HCT116 (cell line): ENCODE measurements at regions not wholly inside any gene's neighbourhood (a gene's known extent, or its start where the extent isn't known, plus 50 kb on each side); places are given as distances from the start of the nearest gene placed in this dataset.

Experiments used
- ATAC-seq: fragments of 200-7000 bp; cut with Tn5 transposase; 2 replicates; pipeline ENCODE4 v1.9.1; 2020; ENCODE audit warnings: mild to moderate bottlenecking, moderate library complexity
- BruUV-seq: library from RNA; stranded (reverse); fragments of 400-500 nt; replicated peaks from 2 replicates; lab custom pipeline; 2021; lab: Mats Ljungman, UMichigan
- CTCF ChIA-PET: fragments of 300-600 bp; sonication (Branson Sonifier 250); formaldehyde crosslinking; loops from one replicate; lab custom pipeline; 2021; ENCODE audit warnings: antibody characterized with exemption; lab: Charles Lee
- POLR2A ChIA-PET: fragments of 300-600, 350-600 bp; sonication (Branson Sonifier 250); formaldehyde crosslinking; loops from one replicate; lab custom pipeline; 2021; ENCODE audit warnings: antibody characterized with exemption; lab: Charles Lee
- RAD21 ChIA-PET, 2 experiments: fragments of 300-600 bp; sonication (Branson Sonifier 250); formaldehyde crosslinking; loops; one replicate each; lab custom pipeline; 2023; ENCODE audit warnings: low total read pairs in 2 of 2; ENCODE audit not compliant: uncharacterized antibody in 2 of 2, unreplicated experiment in 2 of 2, low non-redundant PET in 1 of 2; lab: Charles Lee
- DNase-seq: peaks from one replicate; pipeline ENCODE4 v3.0.0-alpha.2; 2010; ENCODE audit warnings: low read depth, low spot score
- H2AFZ ChIP-seq: fragments of 200-600 bp; shearing (Covaris generic), sonication (generic); 2 replicates; pipeline ENCODE4 v1.6.1; 2017; ENCODE audit warnings: low read depth, mixed run types, mixed read lengths, antibody characterized with exemption, low read length; ENCODE audit not compliant: poor library complexity, severe bottlenecking
- H3K27ac ChIP-seq: 2 replicates; pipeline ENCODE4 v1.5.1; 2012; ENCODE audit warnings: low read depth, low read length
- H3K27me3 ChIP-seq: fragments of 200-600 bp; sonication (generic); 2 replicates; pipeline ENCODE4 v1.6.1; 2016; ENCODE audit warnings: mixed run types, low read length, mixed read lengths; ENCODE audit not compliant: insufficient read depth
- H3K36me3 ChIP-seq, 2 experiments: fragments of 200-500 bp in 1 of 2; fragments of 200-600 bp in 1 of 2; sonication (Bioruptor generic) in 1 of 2; sonication (generic) in 1 of 2; 2 replicates each; pipeline versions ENCODE4 v1.5.1 to v1.6.1; 2014 to 2016; ENCODE audit warnings: low read length in 2 of 2, inconsistent platforms in 1 of 2, mixed read lengths in 1 of 2, mixed run types in 1 of 2; ENCODE audit not compliant: insufficient read depth in 2 of 2, control insufficient read depth in 1 of 2
- H3K4me1 ChIP-seq, 2 experiments: fragments of 200-600 bp in 1 of 2; sonication (generic) in 1 of 2; 2 replicates each; pipeline versions ENCODE4 v1.5.1 to v1.6.1; 2012 to 2017; ENCODE audit warnings: low read length in 2 of 2, inconsistent platforms in 1 of 2, mild to moderate bottlenecking in 1 of 2, mixed read lengths in 1 of 2, mixed run types in 1 of 2, moderate library complexity in 1 of 2; ENCODE audit not compliant: insufficient read depth in 2 of 2, control insufficient read depth in 1 of 2
- H3K4me2 ChIP-seq: fragments of 200-600 bp; sonication (generic); 2 replicates; pipeline ENCODE4 v1.6.1; 2017; ENCODE audit warnings: mixed run types, low read length, mixed read lengths
- H3K4me3 ChIP-seq, 2 experiments: fragments of 200-600 bp in 1 of 2; sonication (generic) in 1 of 2; replicated peaks in 1 of 2; 2 replicates each; pipeline ENCODE4 v1.5.1; 2011 to 2016; ENCODE audit warnings: low read length in 2 of 2, control low read depth in 1 of 2, low read depth in 1 of 2, mild to moderate bottlenecking in 1 of 2, mixed read lengths in 1 of 2, mixed run types in 1 of 2
- H3K79me2 ChIP-seq: fragments of 200-600 bp; sonication (generic); 2 replicates; pipeline ENCODE4 v1.6.1; 2017; ENCODE audit warnings: mild to moderate bottlenecking, mixed run types, low read length, moderate library complexity, mixed read lengths; ENCODE audit not compliant: insufficient read depth
- H3K9ac ChIP-seq: fragments of 200-600 bp; sonication (generic); 2 replicates; pipeline ENCODE4 v1.6.1; 2016; ENCODE audit warnings: low read length, mixed read lengths
- H3K9me2 ChIP-seq: fragments of 200-600 bp; sonication (generic), shearing (Covaris generic); 2 replicates; pipeline ENCODE4 v1.6.1; 2017; ENCODE audit warnings: mixed run types, mild to moderate bottlenecking, moderate library complexity; ENCODE audit not compliant: insufficient read depth
- H3K9me3 ChIP-seq, 2 experiments: fragments of 200-500 bp in 1 of 2; fragments of 200-600 bp in 1 of 2; sonication (Bioruptor generic) in 1 of 2; sonication (generic) in 1 of 2; 2 replicates each; pipeline ENCODE4 v1.6.1; 2014 to 2017; ENCODE audit warnings: low read length in 2 of 2, mixed read lengths in 2 of 2, inconsistent platforms in 1 of 2, low read depth in 1 of 2, mild to moderate bottlenecking in 1 of 2, mixed run types in 1 of 2, moderate library complexity in 1 of 2; ENCODE audit not compliant: control insufficient read depth in 1 of 2, insufficient read depth in 1 of 2
- H4K20me1 ChIP-seq: fragments of 200-600 bp; sonication (generic), shearing (Covaris generic); 2 replicates; pipeline ENCODE4 v1.6.1; 2017; ENCODE audit warnings: mixed run types, mild to moderate bottlenecking, moderate library complexity; ENCODE audit not compliant: insufficient read depth
- EGR1 ChIP-seq: IDR thresholded peaks from 2 replicates; pipeline ENCODE4 v1.6.1; 2012; ENCODE audit warnings: low read depth
- EZH2 ChIP-seq: fragments of 200-600 bp; sonication (generic); IDR thresholded peaks from 2 replicates; pipeline ENCODE4 v1.6.1; 2017; ENCODE audit warnings: antibody characterized with exemption, mixed run types
- EZH2phosphoT487 ChIP-seq: fragments of 200-600 bp; IDR thresholded peaks from 2 replicates; pipeline ENCODE4 v1.6.1; 2018; ENCODE audit warnings: antibody characterized with exemption, borderline replicate concordance
- POLR2A ChIP-seq: IDR thresholded peaks from 2 replicates; pipeline ENCODE4 v1.7.0; 2011; ENCODE audit warnings: borderline replicate concordance; ENCODE audit not compliant: insufficient read depth, insufficient read length; ENCODE audit errors: extremely low read depth
- SP1 ChIP-seq: IDR thresholded peaks from 2 replicates; pipeline ENCODE4 v1.6.1; 2012; ENCODE audit warnings: low read depth
- TCF7L2 ChIP-seq: IDR thresholded peaks from 2 replicates; pipeline ENCODE4 v1.7.0; 2011; ENCODE audit warnings: borderline replicate concordance, inconsistent platforms; ENCODE audit not compliant: insufficient read depth, insufficient read length; ENCODE audit errors: extremely low read depth
- YY1 ChIP-seq: IDR thresholded peaks from 2 replicates; pipeline ENCODE4 v1.6.1; 2011; ENCODE audit warnings: low read length, low read depth, moderate library complexity, mild to moderate bottlenecking; ENCODE audit not compliant: insufficient replicate concordance; ENCODE audit errors: extremely low read depth
- ZNF274 ChIP-seq: fragments of 200-500 bp; sonication (Bioruptor generic); IDR thresholded peaks from 2 replicates; pipeline ENCODE4 v1.6.1; 2014; ENCODE audit warnings: mild to moderate bottlenecking, low read depth, low read length, inconsistent platforms
- intact Hi-C: fragments of 100-400 bp; cut with micrococcal nuclease; formaldehyde crosslinking; loops from 2 replicates; pipeline ENCODE4 v1.10.0; 2022
- TF ChIP-seq, protein P1 (sequence below): IDR thresholded peaks from 2 replicates; pipeline ENCODE4 v1.6.1; 2012

DNA sequence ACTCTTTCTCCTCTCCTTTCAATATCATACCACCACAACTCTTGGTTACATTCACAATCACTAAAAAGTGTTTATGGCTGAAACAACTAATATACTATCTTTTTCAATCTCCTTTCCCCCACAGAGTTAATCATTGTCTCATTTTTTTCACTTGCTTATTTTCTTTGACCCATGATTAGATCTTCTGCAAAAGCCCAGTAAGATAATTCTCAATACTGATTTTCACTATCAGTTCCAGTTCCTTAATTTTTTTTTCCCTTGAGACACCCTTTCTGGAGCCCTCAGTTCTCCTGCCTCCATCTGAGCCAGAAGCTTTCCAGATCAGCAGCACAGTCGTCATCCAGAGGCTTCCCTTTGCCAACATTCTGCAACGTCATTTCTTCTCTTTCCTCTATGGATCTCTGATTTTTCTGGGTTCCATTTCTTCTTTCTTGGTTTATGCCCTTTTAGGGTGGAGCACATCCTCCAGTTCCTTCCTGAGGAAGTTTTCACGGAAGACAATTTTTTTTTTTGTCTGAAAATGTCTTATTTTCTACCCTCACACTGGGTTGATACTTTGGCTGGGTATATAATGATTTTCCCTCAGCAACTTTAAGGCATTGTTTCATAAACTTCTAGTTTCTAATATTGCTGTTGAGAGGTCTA, 88.7 kb upstream of the C15orf39 start:
- no peak overlapping the region for H3K4me3 ChIP-seq

DNA sequence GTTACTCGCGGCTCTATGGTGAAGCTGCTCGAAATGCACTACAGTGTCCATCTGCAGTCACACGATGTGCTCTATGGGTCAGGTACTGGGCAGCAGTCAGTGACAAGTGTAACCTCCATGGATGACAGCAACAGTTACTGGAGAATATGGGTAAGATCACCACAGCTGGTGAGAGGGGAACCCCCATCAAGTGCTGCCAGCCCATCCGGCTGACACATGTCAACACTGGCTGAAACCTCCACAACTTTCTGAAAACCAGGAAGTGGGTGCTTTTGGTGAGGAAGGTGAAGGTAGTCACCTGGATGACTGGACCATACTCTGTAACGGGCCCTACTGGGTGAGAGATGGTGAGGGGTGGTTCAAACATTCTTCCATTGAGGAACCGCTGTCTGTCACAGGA, 87.4 kb upstream of the C15orf39 start:
- RAD21 ChIA-PET, result no interaction called here
- BruUV-seq, result no TSS peak
- CTCF ChIA-PET, result no interaction called here

More for the DNA sequence above, 88.7 kb upstream of the C15orf39 start:
- Histone ChIP-seq H3K27me3 (no peaks in the 10 kb centered on the region), H3K27ac (no peak overlapping the region), H4K20me1 (no peaks in the 10 kb centered on the region), H3K36me3 (no peaks in the 10 kb centered on the region), H3K4me2 (no peak overlapping the region), H3K79me2 (no peaks in the 10 kb centered on the region), H3K9me3 (peaks cover 0 to 4% of the 10 kb centered on the region in 2 experiments; a peak in 2 of 4 replicates), H2AFZ (no peak overlapping the region), H3K9ac (no peak overlapping the region), H3K9me2 (no peaks in the 10 kb centered on the region), H3K4me1 (peaks cover 17 to 18% of the 10 kb centered on the region in 2 experiments)
- RAD21 ChIA-PET, result no interaction called here
- no TSS peak for BruUV-seq
- intact Hi-C loops, result no loop called here
- CTCF ChIA-PET, result no interaction called here
- DNase-seq (no peak), ATAC-seq (no peak)
- TF ChIP-seq POLR2A (no peak), EGR1 (no peak)
- POLR2A ChIA-PET, result no interaction called here

More for the DNA sequence above, 87.4 kb upstream of the C15orf39 start:
- POLR2A ChIA-PET, result no interaction called here
- Histone ChIP-seq H4K20me1 (no peaks in the 10 kb centered on the region), H3K9me2 (no peaks in the 10 kb centered on the region), H2AFZ (no peak overlapping the region), H3K27me3 (no peaks in the 10 kb centered on the region), H3K9ac (no peak overlapping the region), H3K27ac (no peak overlapping the region), H3K36me3 (no peaks in the 10 kb centered on the region), H3K4me2 (no peak overlapping the region), H3K4me1 (peaks cover 3 to 5% of the 10 kb centered on the region in 2 experiments; a peak in 3 of 4 replicates), H3K9me3 (peaks cover 0 to 5% of the 10 kb centered on the region in 2 experiments; a peak in 2 of 4 replicates), H3K79me2 (no peaks in the 10 kb centered on the region), H3K4me3 (no peak overlapping the region)
- no peak for ATAC-seq
- intact Hi-C loops, result no loop called here
- DNase-seq, result no peak
- TF ChIP-seq POLR2A (no peak), EZH2 (no peak), SP1 (no peak), EGR1 (no peak), ZNF274 (no peak), EZH2phosphoT487 (no peak), TCF7L2 (no peak), YY1 (no peak)
- TF ChIP-seq, protein P1, sequence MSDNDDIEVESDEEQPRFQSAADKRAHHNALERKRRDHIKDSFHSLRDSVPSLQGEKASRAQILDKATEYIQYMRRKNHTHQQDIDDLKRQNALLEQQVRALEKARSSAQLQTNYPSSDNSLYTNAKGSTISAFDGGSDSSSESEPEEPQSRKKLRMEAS, result no peak
- TF ChIP-seq, all 23 proteins: peak for 0
